Astrocyte of the cerebellum (primary cell): ENCODE measurements at regions not wholly inside any gene's neighbourhood (a gene's known extent, or its start where the extent isn't known, plus 50 kb on each side); places are given as distances from the start of the nearest gene placed in this dataset.

Experiments
- DNase-seq: peaks from one replicate; pipeline ENCODE4 v3.0.0-alpha.2; 2011; ENCODE audit warnings: low read depth
- H3K4me3 ChIP-seq: 2 replicates; pipeline ENCODE4 v1.5.1; 2011; ENCODE audit warnings: mild to moderate bottlenecking, low read depth, low read length, moderate library complexity
- in situ Hi-C: cut with HindIII; loops from 2 replicates; pipeline ENCODE4 v1.10.0; 2017; ENCODE audit warnings: low sequenced_read_pairs
- TF ChIP-seq, protein P1 (sequence below): IDR thresholded peaks from 2 replicates; pipeline ENCODE4 v1.5.1; 2012; ENCODE audit warnings: low read length, low read depth, moderate library complexity, mild to moderate bottlenecking; ENCODE audit errors: missing control alignments

DNA sequence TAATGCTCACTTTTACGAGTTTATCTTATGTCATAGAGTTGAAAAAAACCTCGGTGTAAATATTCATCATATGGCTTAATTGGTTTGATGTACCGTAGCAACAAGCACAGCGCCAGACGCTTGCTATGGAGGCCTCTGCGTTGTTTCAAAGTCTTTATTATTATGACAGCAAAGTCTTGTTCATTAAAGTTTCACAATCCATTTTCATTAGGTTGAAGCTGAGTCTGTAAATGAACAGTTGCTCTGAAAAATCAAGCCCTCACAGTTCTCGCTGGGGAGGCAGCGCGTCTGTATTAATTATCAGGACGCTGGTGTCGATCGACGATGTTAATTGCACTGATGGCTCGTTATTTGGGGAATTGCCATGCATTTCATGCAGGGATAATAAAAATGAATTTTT is 185.6 kb downstream of the INSC start:
- in situ Hi-C loops: no loop called here
- TF ChIP-seq, protein P1, sequence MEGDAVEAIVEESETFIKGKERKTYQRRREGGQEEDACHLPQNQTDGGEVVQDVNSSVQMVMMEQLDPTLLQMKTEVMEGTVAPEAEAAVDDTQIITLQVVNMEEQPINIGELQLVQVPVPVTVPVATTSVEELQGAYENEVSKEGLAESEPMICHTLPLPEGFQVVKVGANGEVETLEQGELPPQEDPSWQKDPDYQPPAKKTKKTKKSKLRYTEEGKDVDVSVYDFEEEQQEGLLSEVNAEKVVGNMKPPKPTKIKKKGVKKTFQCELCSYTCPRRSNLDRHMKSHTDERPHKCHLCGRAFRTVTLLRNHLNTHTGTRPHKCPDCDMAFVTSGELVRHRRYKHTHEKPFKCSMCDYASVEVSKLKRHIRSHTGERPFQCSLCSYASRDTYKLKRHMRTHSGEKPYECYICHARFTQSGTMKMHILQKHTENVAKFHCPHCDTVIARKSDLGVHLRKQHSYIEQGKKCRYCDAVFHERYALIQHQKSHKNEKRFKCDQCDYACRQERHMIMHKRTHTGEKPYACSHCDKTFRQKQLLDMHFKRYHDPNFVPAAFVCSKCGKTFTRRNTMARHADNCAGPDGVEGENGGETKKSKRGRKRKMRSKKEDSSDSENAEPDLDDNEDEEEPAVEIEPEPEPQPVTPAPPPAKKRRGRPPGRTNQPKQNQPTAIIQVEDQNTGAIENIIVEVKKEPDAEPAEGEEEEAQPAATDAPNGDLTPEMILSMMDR: no peak
- no peak overlapping the region for H3K4me3 ChIP-seq
- DNase-seq: no peak

DNA sequence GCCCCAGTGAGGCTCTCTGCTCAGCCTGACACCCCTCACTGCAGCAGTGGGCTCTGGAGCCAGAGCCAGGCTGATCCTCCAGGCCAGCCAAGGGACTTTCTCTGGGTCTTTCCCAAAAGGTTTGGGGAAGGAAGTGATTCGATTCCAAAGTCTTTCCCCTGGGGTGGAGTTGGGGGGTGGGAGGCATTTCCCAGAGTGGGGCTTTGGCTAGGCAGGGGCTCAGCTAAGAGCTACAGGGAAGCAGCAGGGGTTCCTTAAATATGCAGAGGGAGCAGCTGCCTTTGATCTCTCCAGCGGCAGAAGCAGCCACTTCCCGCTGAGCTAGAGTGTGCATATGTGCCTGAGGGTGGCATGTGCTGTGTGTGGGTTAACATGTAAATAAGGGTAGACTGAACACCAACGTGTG is 192.9 kb downstream of the INSC start:
- H3K4me3 ChIP-seq: no peak overlapping the region
- no peak for DNase-seq
- in situ Hi-C loops: no loop called here
- TF ChIP-seq, protein P1: no peak

DNA sequence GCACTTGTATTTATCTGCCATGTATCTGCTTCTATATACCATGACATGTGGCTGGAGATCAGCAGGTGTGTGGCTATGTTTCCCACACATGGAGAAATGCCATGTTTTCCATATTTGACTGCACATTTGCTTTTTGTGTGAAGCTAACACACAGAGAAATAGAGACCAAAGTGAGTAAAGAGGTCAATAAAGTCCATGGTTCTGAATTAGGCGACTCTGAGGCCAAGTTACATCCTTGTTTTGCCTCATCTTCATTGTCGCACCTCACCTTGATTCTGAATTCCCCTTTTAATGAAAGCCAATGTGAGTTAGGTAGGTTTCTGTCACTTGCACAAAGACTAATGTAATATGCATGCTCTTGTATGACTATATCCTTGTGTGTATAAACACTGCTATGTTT is 194.1 kb downstream of the INSC start:
- no peak for DNase-seq
- TF ChIP-seq, protein P1: no peak
- no peak overlapping the region for H3K4me3 ChIP-seq
- in situ Hi-C loops: no loop called here

DNA sequence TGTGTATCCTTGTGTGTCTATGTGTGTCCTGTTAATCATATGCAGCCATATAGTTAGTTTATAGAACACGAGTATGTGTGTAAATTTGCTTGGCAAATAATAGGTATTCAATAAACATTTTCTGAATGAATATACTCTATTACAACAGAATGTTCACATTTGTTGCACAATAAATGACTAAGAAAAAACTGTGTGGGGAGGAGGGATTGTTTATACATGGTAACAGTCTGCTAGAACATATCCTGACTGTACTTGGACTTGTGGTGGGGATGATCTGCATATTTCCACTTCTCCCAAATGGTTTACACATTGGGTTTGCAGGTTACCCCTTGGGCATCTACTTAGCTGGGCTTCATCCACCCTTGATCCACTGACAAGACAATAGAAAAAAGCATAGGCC is 194.6 kb downstream of the INSC start:
- in situ Hi-C loops: no loop called here

DNA sequence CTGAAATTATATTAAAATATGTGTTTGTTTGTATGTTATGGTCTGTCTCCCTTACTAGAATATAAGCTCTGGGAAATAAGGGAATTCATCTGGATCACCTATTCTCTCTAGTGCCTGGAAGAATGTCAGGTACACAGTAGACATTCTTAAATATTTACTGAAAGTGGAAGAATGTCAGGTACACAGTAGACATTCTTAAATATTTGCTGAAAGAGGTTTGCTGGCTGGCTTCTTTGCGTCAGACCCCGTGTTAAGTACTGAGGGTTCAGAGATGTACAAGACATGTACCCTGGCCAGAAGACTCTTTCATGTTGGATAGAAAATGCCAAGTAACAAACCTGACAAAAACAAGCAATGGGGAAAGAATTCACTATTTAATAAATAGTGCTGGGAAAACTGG is 199.1 kb downstream of the INSC start:
- no peak for DNase-seq
- TF ChIP-seq, protein P1: no peak
- in situ Hi-C loops: no loop called here
- H3K4me3 ChIP-seq: no peak overlapping the region

More for the DNA sequence above, 194.6 kb downstream of the INSC start:
- no peak overlapping the region for H3K4me3 ChIP-seq
- TF ChIP-seq, protein P1: no peak
- no peak for DNase-seq

DNA sequence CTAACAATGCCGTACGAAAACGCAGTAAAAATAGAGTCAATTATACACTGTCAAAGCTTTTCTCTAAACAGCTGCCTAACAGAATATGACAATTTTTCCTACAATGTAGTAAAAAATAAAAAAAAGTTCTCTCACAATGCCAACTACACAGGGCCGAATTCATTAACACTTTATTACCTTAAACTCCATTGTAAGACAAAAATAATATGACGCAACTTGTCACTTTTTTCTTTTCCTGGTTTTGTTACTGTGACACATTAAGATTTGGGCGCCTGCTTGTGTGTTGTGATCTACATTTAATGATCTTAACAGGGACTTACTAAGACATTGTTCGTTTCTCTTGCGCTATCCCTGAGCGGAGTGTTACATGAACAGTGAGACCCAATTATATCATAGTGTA is 204.1 kb downstream of the INSC start:
- TF ChIP-seq, protein P1: no peak
- in situ Hi-C loops: no loop called here
- H3K4me3 ChIP-seq: no peak overlapping the region
- no peak for DNase-seq

DNA sequence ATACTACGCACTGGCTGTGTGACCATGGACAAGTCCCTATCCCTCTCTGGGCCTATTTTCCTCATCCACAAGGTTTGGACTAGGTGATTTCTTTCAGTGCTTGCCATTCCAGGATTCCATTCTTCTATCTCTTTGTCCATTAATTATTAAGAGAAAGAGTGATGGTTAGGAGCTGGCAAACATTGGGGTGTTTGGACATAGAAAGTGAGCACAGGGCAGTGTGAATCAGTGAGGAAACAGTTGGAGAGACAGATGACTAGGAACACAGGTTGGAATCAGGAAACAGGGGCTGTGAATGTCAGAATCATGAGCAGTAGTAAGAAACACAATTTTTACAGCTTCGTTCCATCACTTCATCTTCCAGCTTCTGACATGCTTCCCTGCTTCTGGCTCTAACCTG is 211.8 kb downstream of the INSC start:
- TF ChIP-seq, protein P1: no peak
- no peak for DNase-seq
- H3K4me3 ChIP-seq: no peak overlapping the region
- in situ Hi-C loops: no loop called here
